ENCODE measurements at regions not wholly inside any gene's neighbourhood (a gene's known extent, or its start where the extent isn't known, plus 50 kb on each side); places are given as distances from the start of the nearest gene placed in this dataset.

DNA sequence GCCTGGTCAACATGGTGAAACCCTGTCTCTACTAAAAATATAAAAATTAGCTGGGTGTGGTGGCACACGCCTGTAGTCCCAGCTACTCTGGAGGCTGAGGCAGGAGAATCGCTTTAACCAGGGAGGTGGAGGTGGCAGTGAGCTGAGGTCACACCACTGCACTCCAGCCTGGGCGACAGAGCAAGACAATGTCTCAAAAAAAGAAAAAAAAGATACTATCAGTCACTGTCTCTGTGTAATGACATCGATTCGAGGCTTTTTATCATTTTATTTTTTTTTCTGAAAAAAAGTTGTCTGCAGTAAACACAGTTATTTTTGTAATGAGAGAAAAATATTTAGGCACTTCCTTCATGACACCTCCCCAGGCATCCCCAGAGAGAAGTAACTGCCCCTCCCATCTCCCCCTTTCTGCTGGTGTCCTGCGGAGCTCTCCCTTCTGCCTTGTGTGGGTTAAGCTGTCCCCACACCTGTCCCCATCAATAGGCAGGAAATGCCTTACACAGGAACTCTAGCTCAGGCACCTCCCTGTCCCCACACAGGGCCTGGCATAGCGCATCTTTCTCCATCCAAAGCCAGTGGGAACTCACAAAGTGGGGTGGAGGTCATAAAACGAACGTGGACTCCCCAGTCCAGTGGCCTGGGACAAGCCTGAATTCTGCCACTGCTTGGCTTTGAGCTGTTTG, 132.0 kb downstream of the SYF2 start:
- no peaks in the 10 kb centered on the region for H3K27me3 ChIP-seq (ENCODE audit: control insufficient read depth in 2 of 2, insufficient read depth in 1 of 2, low read length in 1 of 2)
- 57% methylated on average over 9 of the region's 9 CpGs for WGBS
- H3K27ac ChIP-seq (ENCODE audit: low read depth in 1 of 2, low read length in 1 of 2): no peak overlapping the region

DNA sequence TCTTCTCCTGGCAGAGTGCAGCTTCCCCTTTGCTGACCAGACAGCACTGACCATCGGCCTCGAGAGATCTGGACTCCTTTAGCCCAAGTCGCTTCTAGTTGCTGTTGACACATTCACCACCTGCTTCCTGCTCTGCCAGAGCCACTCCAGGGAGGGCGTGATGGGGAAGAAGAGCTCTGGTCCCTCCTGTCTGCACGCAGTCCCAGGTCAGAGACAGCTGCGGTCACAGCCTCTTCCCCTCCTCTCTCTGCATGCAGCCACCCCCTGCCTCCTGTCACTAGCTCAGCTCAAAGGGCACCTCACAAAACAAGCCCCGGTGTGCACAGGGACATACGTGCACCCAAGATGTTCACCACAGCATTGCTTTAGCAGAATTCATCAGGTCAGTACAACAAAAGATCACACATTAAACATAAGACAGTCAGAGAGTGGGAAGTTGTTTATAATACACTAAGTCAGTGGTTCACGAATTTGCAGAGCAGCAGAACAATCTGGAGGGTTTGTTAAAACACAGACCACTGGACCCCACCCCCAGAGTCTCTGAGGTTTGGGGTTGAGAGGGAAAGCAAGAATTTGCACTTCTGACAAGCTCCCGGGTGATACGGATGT, 132.9 kb downstream of the SYF2 start:
- DNase-seq (ENCODE audit: low read depth in 6 of 9, low spot score in 9 of 9): peak in 4 of 9 donors; percentile 14 to 56 (median 33)
- WGBS: 4% methylated on average over 11 of the region's 11 CpGs
- no peaks in the 10 kb centered on the region for H3K27me3 ChIP-seq (ENCODE audit: control insufficient read depth in 2 of 2, insufficient read depth in 1 of 2, low read length in 1 of 2)
- peaks cover 13 to 41% of the 10 kb centered on the region in 2 donors for H3K4me1 ChIP-seq (ENCODE audit: control insufficient read depth in 2 of 2, insufficient read depth in 2 of 2, low read length in 2 of 2)
- H3K4me3 ChIP-seq (ENCODE audit: low read length in 2 of 2): no peak overlapping the region
- H3K36me3 ChIP-seq (ENCODE audit: control insufficient read depth in 2 of 2, insufficient read depth in 2 of 2, low read length in 1 of 2): no peaks in the 10 kb centered on the region
- H3K27ac ChIP-seq (ENCODE audit: low read depth in 1 of 2, low read length in 1 of 2): no peak overlapping the region
- peaks cover 0 to 1% of the 10 kb centered on the region in 2 donors for H3K9me3 ChIP-seq (ENCODE audit: control insufficient read depth in 2 of 2, insufficient read depth in 1 of 2, low read length in 1 of 2)

More for the DNA sequence above, 132.0 kb downstream of the SYF2 start:
- H3K36me3 ChIP-seq (ENCODE audit: control insufficient read depth in 2 of 2, insufficient read depth in 2 of 2, low read length in 1 of 2): no peaks in the 10 kb centered on the region
- DNase-seq (ENCODE audit: low read depth in 6 of 9, low spot score in 9 of 9): no peak
- peaks cover 13 to 39% of the 10 kb centered on the region in 2 donors for H3K4me1 ChIP-seq (ENCODE audit: control insufficient read depth in 2 of 2, insufficient read depth in 2 of 2, low read length in 2 of 2)
- peaks cover 0 to 1% of the 10 kb centered on the region in 2 donors for H3K9me3 ChIP-seq (ENCODE audit: control insufficient read depth in 2 of 2, insufficient read depth in 1 of 2, low read length in 1 of 2)
- H3K4me3 ChIP-seq (ENCODE audit: low read length in 2 of 2): no peak overlapping the region

DNA sequence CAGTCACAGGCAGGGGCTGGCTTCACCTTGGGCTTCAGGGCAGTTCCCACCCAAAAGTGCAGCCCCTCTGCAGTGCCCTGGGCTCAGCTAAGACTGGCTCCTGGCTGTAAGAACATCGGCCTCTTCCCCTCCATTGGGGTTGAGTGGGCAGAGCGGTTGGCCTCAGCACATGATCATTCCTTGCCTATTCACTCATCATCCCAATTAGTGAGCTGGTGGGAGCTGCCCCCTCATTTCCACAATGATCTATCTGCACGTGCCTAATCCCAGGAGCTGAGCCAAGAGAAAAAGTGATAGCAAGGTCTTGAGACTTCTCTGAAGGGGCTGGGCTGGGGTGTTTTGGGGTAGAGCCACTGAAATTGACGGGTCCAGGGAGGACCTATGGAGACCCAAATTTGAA, 133.6 kb downstream of the SYF2 start:
- peaks cover 0 to 1% of the 10 kb centered on the region in 2 donors for H3K9me3 ChIP-seq (ENCODE audit: control insufficient read depth in 2 of 2, insufficient read depth in 1 of 2, low read length in 1 of 2)
- H3K4me3 ChIP-seq (ENCODE audit: low read length in 2 of 2): no peak overlapping the region
- H3K4me1 ChIP-seq (ENCODE audit: control insufficient read depth in 2 of 2, insufficient read depth in 2 of 2, low read length in 2 of 2): peaks cover 13 to 41% of the 10 kb centered on the region in 2 donors
- no peak for DNase-seq (ENCODE audit: low read depth in 6 of 9, low spot score in 9 of 9)
- 88% methylated on average over 4 of the region's 4 CpGs for whole genome bisulfite sequencing
- H3K27me3 ChIP-seq (ENCODE audit: control insufficient read depth in 2 of 2, insufficient read depth in 1 of 2, low read length in 1 of 2): no peaks in the 10 kb centered on the region
- H3K36me3 ChIP-seq (ENCODE audit: control insufficient read depth in 2 of 2, insufficient read depth in 2 of 2, low read length in 1 of 2): no peaks in the 10 kb centered on the region
- H3K27ac ChIP-seq (ENCODE audit: low read depth in 1 of 2, low read length in 1 of 2): peak overlapping the region in 1 of 2 donors; percentile 5

DNA sequence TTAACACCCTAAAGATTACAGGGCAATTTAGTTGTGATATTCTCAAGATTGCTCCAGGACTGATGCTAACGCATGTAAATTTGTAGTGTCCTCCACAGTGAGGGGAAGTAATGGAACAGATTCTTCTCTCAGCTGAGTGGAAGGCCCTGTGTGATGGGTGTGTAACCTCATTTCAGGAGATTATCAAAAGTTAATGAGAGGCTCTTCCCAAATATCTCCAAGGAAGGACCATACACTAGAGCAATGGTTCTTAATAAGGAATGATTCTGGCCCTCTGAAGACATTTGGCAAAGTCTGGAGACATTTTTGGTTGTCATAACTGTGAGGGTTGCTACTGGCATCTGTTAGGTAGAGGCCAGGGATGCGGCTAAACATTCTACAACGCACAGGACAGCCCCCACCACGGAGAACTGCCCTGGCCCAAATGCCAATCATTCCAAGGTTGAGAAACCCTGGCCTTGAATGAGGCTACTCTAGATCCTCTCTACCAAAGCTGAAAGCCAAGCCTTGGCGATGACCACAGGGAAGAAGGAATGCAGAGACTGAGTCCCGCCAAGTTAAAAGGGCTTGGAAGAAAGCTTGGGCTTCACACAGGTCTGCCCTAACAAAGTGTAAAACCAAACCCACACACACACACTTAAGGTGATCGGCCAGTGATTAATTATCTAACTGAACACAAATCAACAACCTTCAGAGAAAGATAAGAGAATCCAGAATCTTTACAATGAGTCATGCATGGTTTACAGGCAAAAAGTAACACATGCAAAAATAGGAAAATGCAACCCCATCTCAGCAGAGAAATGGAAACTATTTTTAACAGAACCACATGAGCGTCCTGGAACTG, 135.8 kb downstream of the SYF2 start:
- Histone ChIP-seq H3K36me3 (ENCODE audit: control insufficient read depth in 2 of 2, insufficient read depth in 2 of 2, low read length in 1 of 2) (no peaks in the 10 kb centered on the region), H3K27me3 (ENCODE audit: control insufficient read depth in 2 of 2, insufficient read depth in 1 of 2, low read length in 1 of 2) (no peaks in the 10 kb centered on the region), H3K4me3 (ENCODE audit: low read length in 2 of 2) (no peak overlapping the region), H3K27ac (ENCODE audit: low read depth in 1 of 2, low read length in 1 of 2) (no peak overlapping the region), H3K9me3 (ENCODE audit: control insufficient read depth in 2 of 2, insufficient read depth in 1 of 2, low read length in 1 of 2) (no peaks in the 10 kb centered on the region), H3K4me1 (ENCODE audit: control insufficient read depth in 2 of 2, insufficient read depth in 2 of 2, low read length in 2 of 2) (peaks cover 13 to 38% of the 10 kb centered on the region in 2 donors)
- DNase-seq (ENCODE audit: low read depth in 6 of 9, low spot score in 9 of 9): no peak
- 94% methylated on average over 8 of the region's 8 CpGs for WGBS

DNA sequence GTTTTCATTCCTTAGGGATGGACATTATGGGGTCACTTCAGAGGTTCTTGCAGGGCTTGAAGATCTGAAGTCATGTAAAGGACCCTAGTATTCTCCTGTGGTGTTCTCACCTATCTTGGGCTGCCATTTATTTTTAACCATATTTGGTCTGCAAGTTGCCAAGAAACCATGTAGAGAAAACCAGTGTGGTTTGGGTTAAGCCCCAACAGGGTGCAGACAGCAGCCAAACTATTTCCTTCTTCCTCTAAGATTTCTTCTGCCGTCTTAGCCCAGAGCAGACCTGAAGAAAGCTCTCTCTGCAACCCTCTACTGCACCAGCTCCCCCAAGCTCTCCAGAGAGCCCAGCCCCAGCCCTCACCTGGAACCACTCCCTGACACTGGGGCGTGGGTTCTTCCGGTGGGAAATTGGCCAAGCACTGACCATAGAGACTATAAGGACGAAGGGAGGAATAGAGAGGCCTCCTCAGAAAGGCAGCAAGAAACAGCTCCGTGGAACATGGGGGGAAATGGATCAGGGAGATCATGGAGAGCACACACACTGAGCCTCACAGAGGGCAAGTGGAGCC, 136.6 kb downstream of the SYF2 start:
- WGBS: 55% methylated on average over 5 of the region's 5 CpGs
- peak in 1 of 9 donors; percentile 49 for DNase-seq (ENCODE audit: low read depth in 6 of 9, low spot score in 9 of 9)

DNA sequence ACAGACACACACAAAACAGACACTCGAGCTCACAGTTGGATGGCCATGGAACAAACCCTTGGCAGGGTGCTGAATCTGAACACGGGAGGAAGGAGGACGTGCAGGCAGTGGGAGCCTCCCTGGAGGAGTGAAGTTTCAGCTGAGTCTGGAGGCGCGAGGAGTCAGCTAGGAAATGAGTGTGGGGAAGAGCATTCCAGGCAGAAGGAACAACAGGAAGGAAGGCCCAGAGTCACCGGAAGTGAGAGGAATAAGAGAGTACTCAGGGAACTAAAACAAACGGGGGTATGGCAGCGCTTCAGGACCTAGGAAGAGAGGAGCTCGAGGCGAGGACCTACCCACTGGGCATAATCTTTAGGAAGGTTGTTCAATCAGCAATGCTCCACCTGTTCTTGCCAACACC, 137.3 kb downstream of the SYF2 start:
- no peak for DNase-seq (ENCODE audit: low read depth in 6 of 9, low spot score in 9 of 9)
- H3K27me3 ChIP-seq (ENCODE audit: control insufficient read depth in 2 of 2, insufficient read depth in 1 of 2, low read length in 1 of 2): no peaks in the 10 kb centered on the region
- H3K4me3 ChIP-seq (ENCODE audit: low read length in 2 of 2): no peak overlapping the region
- no peak overlapping the region for H3K27ac ChIP-seq (ENCODE audit: low read depth in 1 of 2, low read length in 1 of 2)
- H3K4me1 ChIP-seq (ENCODE audit: control insufficient read depth in 2 of 2, insufficient read depth in 2 of 2, low read length in 2 of 2): peaks cover 5 to 28% of the 10 kb centered on the region in 2 donors
- H3K36me3 ChIP-seq (ENCODE audit: control insufficient read depth in 2 of 2, insufficient read depth in 2 of 2, low read length in 1 of 2): no peaks in the 10 kb centered on the region
- H3K9me3 ChIP-seq (ENCODE audit: control insufficient read depth in 2 of 2, insufficient read depth in 1 of 2, low read length in 1 of 2): no peaks in the 10 kb centered on the region
- WGBS: 84% methylated on average over 10 of the region's 10 CpGs

More for the DNA sequence above, 136.6 kb downstream of the SYF2 start:
- no peaks in the 10 kb centered on the region for H3K36me3 ChIP-seq (ENCODE audit: control insufficient read depth in 2 of 2, insufficient read depth in 2 of 2, low read length in 1 of 2)
- no peaks in the 10 kb centered on the region for H3K27me3 ChIP-seq (ENCODE audit: control insufficient read depth in 2 of 2, insufficient read depth in 1 of 2, low read length in 1 of 2)
- no peak overlapping the region for H3K4me3 ChIP-seq (ENCODE audit: low read length in 2 of 2)
- H3K4me1 ChIP-seq (ENCODE audit: control insufficient read depth in 2 of 2, insufficient read depth in 2 of 2, low read length in 2 of 2): peaks cover 11 to 35% of the 10 kb centered on the region in 2 donors
- H3K27ac ChIP-seq (ENCODE audit: low read depth in 1 of 2, low read length in 1 of 2): peak overlapping the region in 1 of 2 donors; percentile 57
- H3K9me3 ChIP-seq (ENCODE audit: control insufficient read depth in 2 of 2, insufficient read depth in 1 of 2, low read length in 1 of 2): no peaks in the 10 kb centered on the region

DNA sequence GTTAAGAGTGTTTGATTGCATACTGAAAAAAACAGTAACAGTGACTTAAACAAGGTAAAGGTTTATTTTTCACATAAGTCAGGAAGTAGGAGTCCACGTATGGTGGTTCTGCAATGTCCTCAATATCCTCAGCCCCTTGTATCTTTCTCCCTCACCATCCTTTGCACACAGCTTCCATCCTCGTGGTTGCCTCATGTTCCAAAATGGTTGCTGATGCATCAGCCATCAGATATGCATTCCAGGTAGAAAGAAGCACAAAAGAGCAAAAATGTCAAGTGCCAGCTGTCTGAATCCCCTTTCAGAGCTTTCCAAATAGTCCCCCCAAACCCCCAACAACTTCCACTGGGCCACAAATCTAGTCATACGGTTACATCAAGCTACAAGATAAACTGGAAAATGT, 138.1 kb downstream of the SYF2 start:
- Histone ChIP-seq H3K4me3 (ENCODE audit: low read length in 2 of 2) (no peak overlapping the region), H3K36me3 (ENCODE audit: control insufficient read depth in 2 of 2, insufficient read depth in 2 of 2, low read length in 1 of 2) (no peaks in the 10 kb centered on the region), H3K27me3 (ENCODE audit: control insufficient read depth in 2 of 2, insufficient read depth in 1 of 2, low read length in 1 of 2) (no peaks in the 10 kb centered on the region), H3K27ac (ENCODE audit: low read depth in 1 of 2, low read length in 1 of 2) (no peak overlapping the region), H3K4me1 (ENCODE audit: control insufficient read depth in 2 of 2, insufficient read depth in 2 of 2, low read length in 2 of 2) (peaks cover 0 to 20% of the 10 kb centered on the region in 2 donors), H3K9me3 (ENCODE audit: control insufficient read depth in 2 of 2, insufficient read depth in 1 of 2, low read length in 1 of 2) (no peaks in the 10 kb centered on the region)
- 93% methylated on average over 3 of the region's 3 CpGs for WGBS
- no peak for DNase-seq (ENCODE audit: low read depth in 6 of 9, low spot score in 9 of 9)

DNA sequence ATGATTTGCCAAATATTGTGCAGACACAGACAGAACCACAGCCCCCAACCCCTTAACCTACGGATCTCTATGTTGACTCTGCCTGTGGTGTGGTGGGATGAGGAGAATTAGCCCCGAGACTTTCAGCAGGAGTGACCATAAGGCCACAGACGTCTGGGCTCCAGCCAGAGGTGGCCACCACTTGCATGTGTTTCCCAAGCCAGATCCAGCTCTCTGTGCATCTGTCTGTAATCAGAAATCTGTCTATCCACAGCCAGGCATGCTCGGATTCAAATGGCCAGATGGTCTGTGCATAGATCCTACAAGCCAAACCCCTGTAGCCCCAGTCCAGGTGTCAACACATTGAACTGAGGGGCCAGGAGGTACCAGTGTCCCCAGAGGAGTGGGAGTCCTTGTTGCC, 140.6 kb downstream of the SYF2 start:
- no peaks in the 10 kb centered on the region for H3K27me3 ChIP-seq (ENCODE audit: control insufficient read depth in 2 of 2, insufficient read depth in 1 of 2, low read length in 1 of 2)
- WGBS: 95% methylated on average over 4 of the region's 4 CpGs

More for the DNA sequence above, 140.6 kb downstream of the SYF2 start:
- Histone ChIP-seq H3K27ac (ENCODE audit: low read depth in 1 of 2, low read length in 1 of 2) (no peak overlapping the region), H3K4me1 (ENCODE audit: control insufficient read depth in 2 of 2, insufficient read depth in 2 of 2, low read length in 2 of 2) (peaks cover 5 to 24% of the 10 kb centered on the region in 2 donors), H3K9me3 (ENCODE audit: control insufficient read depth in 2 of 2, insufficient read depth in 1 of 2, low read length in 1 of 2) (no peaks in the 10 kb centered on the region), H3K36me3 (ENCODE audit: control insufficient read depth in 2 of 2, insufficient read depth in 2 of 2, low read length in 1 of 2) (no peaks in the 10 kb centered on the region), H3K4me3 (ENCODE audit: low read length in 2 of 2) (no peak overlapping the region)
- DNase-seq (ENCODE audit: low read depth in 6 of 9, low spot score in 9 of 9): no peak
